NB4 (cell line): ENCODE measurements at regions not wholly inside any gene's neighbourhood (a gene's known extent, or its start where the extent isn't known, plus 50 kb on each side); places are given as distances from the start of the nearest gene placed in this dataset.

Experiments used
- DNase-seq: peaks from one replicate; pipeline ENCODE4 v3.0.0; 2010; ENCODE audit warnings: low read depth
- H3K4me3 ChIP-seq: one replicate; pipeline ENCODE4 v1.5.1; 2011; ENCODE audit warnings: mild to moderate bottlenecking, low read depth, low read length, moderate library complexity
- MAX ChIP-seq: IDR thresholded peaks from 2 replicates; pipeline ENCODE4 v1.6.1; 2011; ENCODE audit warnings: low read depth, low read length
- MYC ChIP-seq: IDR thresholded peaks from 2 replicates; pipeline ENCODE4 v1.6.1; 2011; ENCODE audit warnings: low read depth, low read length
- POLR2A ChIP-seq: IDR thresholded peaks from 2 replicates; pipeline ENCODE4 v1.6.1; 2011; ENCODE audit warnings: mild to moderate bottlenecking; ENCODE audit not compliant: insufficient read length; ENCODE audit errors: extremely low read depth
- TF ChIP-seq, protein P1 (sequence below): IDR thresholded peaks from one replicate; pipeline ENCODE4 v1.5.1; 2012; ENCODE audit warnings: low read depth, low read length

DNA sequence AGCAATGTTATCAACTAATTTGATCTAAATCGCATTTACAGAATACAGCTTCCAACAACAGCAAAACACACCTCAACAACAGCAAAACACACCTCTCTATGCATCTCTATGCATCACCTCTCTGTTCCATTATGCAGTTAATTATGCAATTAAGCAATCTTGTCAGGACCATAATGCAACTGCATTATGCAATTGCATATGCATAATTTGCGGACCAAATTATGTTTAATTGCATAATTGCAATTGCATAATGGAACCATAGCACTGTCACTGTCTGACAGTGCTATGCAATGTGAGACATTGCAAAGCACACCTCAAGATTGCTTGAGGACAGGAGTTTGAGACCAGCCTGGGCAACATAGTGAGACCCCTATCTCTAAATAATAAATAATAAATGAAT lies 80.4 kb upstream of the PRSS3 start:
- no peak overlapping the region for H3K4me3 ChIP-seq
- DNase-seq = peak; percentile 81
- TF ChIP-seq MYC = peak; percentile 54; the same call in 1 of the 2 replicates
- TF ChIP-seq MAX = no peak

- TF ChIP-seq POLR2A = no peak
- TF ChIP-seq, protein P1, sequence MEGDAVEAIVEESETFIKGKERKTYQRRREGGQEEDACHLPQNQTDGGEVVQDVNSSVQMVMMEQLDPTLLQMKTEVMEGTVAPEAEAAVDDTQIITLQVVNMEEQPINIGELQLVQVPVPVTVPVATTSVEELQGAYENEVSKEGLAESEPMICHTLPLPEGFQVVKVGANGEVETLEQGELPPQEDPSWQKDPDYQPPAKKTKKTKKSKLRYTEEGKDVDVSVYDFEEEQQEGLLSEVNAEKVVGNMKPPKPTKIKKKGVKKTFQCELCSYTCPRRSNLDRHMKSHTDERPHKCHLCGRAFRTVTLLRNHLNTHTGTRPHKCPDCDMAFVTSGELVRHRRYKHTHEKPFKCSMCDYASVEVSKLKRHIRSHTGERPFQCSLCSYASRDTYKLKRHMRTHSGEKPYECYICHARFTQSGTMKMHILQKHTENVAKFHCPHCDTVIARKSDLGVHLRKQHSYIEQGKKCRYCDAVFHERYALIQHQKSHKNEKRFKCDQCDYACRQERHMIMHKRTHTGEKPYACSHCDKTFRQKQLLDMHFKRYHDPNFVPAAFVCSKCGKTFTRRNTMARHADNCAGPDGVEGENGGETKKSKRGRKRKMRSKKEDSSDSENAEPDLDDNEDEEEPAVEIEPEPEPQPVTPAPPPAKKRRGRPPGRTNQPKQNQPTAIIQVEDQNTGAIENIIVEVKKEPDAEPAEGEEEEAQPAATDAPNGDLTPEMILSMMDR = no peak
- TF ChIP-seq MYC = no peak
- TF ChIP-seq MAX = no peak
Observed at GRCh38 chr9:33718987-33719386, 76.4 kb upstream of the PRSS3 start.

DNA sequence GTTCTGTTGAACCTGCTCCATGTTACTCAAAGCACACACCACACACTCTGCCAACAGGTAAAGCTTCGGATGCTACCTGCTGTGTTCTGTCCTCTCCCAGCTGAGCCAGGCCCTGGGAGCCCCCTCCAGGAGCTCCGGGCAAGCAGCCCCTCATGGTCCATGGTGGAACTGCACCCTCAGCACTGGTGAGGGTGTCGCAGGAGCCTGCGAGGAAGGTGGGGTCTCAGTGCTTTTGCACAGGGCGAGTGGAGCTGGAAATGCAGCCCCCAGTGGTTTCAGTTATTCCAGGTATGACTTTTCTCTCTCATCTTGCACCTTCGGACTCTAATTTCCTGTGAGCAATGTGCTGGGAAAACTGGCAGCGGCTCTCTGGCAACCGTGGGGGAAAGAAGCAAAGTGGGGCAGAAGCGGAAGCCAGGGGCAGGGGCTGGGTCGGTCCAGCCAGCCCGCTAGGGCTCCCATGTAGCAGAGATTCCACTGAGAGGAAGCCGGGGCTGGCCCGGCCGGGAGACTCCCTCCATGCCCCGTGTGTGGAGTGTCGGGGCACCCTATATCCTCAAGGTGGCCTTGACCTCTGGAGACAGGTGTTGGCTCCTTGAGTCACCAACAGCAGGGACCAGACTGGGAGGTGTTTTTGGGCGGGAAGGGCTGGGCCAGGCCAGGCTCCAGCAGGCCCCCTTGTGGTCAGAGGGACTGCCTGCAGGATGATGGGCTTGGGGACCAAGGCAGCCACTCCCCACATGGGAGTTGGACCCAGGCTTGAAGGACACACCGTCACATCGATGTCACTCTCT lies 75.6 kb upstream of the PRSS3 start:
- 0 out of 2 replicates have a peak, but pooled peaks have one; percentile 13 for TF ChIP-seq MAX
- TF ChIP-seq MYC = no peak
- TF ChIP-seq, protein P1 = peak; percentile 89
- DNase-seq = peak; percentile 68
- H3K4me3 ChIP-seq = no peak overlapping the region

More at GRCh38 chr9:33718987-33719386, 76.4 kb upstream of the PRSS3 start:
- no peak overlapping the region for H3K4me3 ChIP-seq
- peak; percentile 70 for DNase-seq

GRCh38 chr9:33721674-33722358 lies 73.5 kb upstream of the PRSS3 start:
- DNase-seq = peak; percentile 91
- no peak overlapping the region for H3K4me3 ChIP-seq
- no peak for TF ChIP-seq POLR2A
- TF ChIP-seq MAX = peak; percentile 96
- peak; percentile 94 for TF ChIP-seq MYC
- TF ChIP-seq, protein P1 = peak; percentile 99

GRCh38 chr9:33722359-33722675 lies 73.0 kb upstream of the PRSS3 start:
- TF ChIP-seq MYC (no peak), MAX (no peak), POLR2A (no peak)
- TF ChIP-seq, protein P1 = no peak
- DNase-seq = no peak
- H3K4me3 ChIP-seq = no peak overlapping the region

GRCh38 chr9:33728613-33729012 lies 66.7 kb upstream of the PRSS3 start:
- TF ChIP-seq, protein P1 = no peak
- TF ChIP-seq MYC (no peak), POLR2A (no peak), MAX (no peak)
- no peak for DNase-seq
- H3K4me3 ChIP-seq = no peak overlapping the region
